ENCODE measurements at regions not wholly inside any gene's neighbourhood (a gene's known extent, or its start where the extent isn't known, plus 50 kb on each side); places are given as distances from the start of the nearest gene placed in this dataset.

GRCh38 chr21:30042443-30042842 is 102.6 kb upstream of the GRIK1 start:
- TF ChIP-seq MAX (IDR thresholded peaks at IDR 0.05) (no peak), ATF3 (CRISPR knock-in tag; IDR thresholded peaks at IDR 0.05) (no peak), POLR2A (IDR thresholded peaks at IDR 0.05; ENCODE audit: insufficient read depth in 1 of 2, low read depth in 2 of 2, low read length in 2 of 2) (no peak), SP2 (CRISPR knock-in tag; IDR thresholded peaks at IDR 0.05) (no peak), AKNA (CRISPR knock-in tag; IDR thresholded peaks at IDR 0.05; ENCODE audit: borderline replicate concordance) (no peak)
